H9 (cell line): ENCODE measurements at regions not wholly inside any gene's neighbourhood (a gene's known extent, or its start where the extent isn't known, plus 50 kb on each side); places are given as distances from the start of the nearest gene placed in this dataset.

ENCODE experiments used
- DNase-seq: peaks from one replicate; pipeline ENCODE4 v3.0.0-alpha.2; 2017
- H2AFZ ChIP-seq: one replicate; pipeline ENCODE4 v1.6.1; 2013; ENCODE audit warnings: mild to moderate bottlenecking, low read length, control low read depth, moderate library complexity
- H2AK5ac ChIP-seq: 2 replicates; pipeline ENCODE4 v1.6.1; 2013; ENCODE audit warnings: low read length, control low read depth, mixed read lengths; ENCODE audit not compliant: insufficient read length
- H2BK120ac ChIP-seq: one replicate; pipeline ENCODE4 v1.6.1; 2013; ENCODE audit warnings: low read depth, mild to moderate bottlenecking, low read length, control low read depth, inconsistent platforms; ENCODE audit not compliant: poor library complexity, severe bottlenecking
- H2BK12ac ChIP-seq: 2 replicates; pipeline ENCODE4 v1.6.1; 2013; ENCODE audit warnings: low read length, control low read depth, mixed read lengths, low read depth; ENCODE audit not compliant: insufficient read length
- H2BK15ac ChIP-seq: 2 replicates; pipeline ENCODE4 v1.6.1; 2013; ENCODE audit warnings: low read depth, low read length, control low read depth
- H2BK20ac ChIP-seq: one replicate; pipeline ENCODE4 v1.6.1; 2013; ENCODE audit warnings: low read depth, mild to moderate bottlenecking, low read length, control low read depth, inconsistent platforms; ENCODE audit not compliant: poor library complexity, severe bottlenecking
- H2BK5ac ChIP-seq: 2 replicates; pipeline ENCODE4 v1.6.1; 2013; ENCODE audit warnings: low read length, control low read depth, mixed read lengths; ENCODE audit not compliant: insufficient read length
- H3K14ac ChIP-seq: 2 replicates; pipeline ENCODE4 v1.6.1; 2013; ENCODE audit warnings: low read length, control low read depth; ENCODE audit not compliant: insufficient read depth
- H3K18ac ChIP-seq: 2 replicates; pipeline ENCODE4 v1.6.1; 2013; ENCODE audit warnings: low read depth, mild to moderate bottlenecking, mixed read lengths, low read length, control low read depth; ENCODE audit not compliant: insufficient read length
- H3K23ac ChIP-seq: 2 replicates; pipeline ENCODE4 v1.6.1; 2013; ENCODE audit warnings: low read length, control low read depth, mixed read lengths, low read depth; ENCODE audit not compliant: insufficient read length
- H3K23me2 ChIP-seq: 2 replicates; pipeline ENCODE4 v1.6.1; 2013; ENCODE audit warnings: low read depth, mild to moderate bottlenecking, mixed read lengths, low read length, control low read depth; ENCODE audit not compliant: insufficient read length, poor library complexity, severe bottlenecking
- H3K27ac ChIP-seq: 2 replicates; pipeline ENCODE4 v1.5.1; 2013; ENCODE audit warnings: low read length, control low read depth, mixed read lengths, low read depth; ENCODE audit not compliant: insufficient read length
- H3K27me3 ChIP-seq: 2 replicates; pipeline ENCODE4 v1.6.1; 2013; ENCODE audit warnings: low read length, control low read depth, inconsistent platforms; ENCODE audit not compliant: insufficient read depth
- H3K4ac ChIP-seq: 2 replicates; pipeline ENCODE4 v1.6.1; 2013; ENCODE audit warnings: low read depth, mild to moderate bottlenecking, control low read depth, inconsistent platforms, low read length, moderate library complexity
- H3K4me1 ChIP-seq: 2 replicates; pipeline ENCODE4 v1.6.1; 2013; ENCODE audit warnings: low read length, control low read depth, inconsistent platforms; ENCODE audit not compliant: insufficient read depth
- H3K4me2 ChIP-seq: 2 replicates; pipeline ENCODE4 v1.6.1; 2013; ENCODE audit warnings: low read length, control low read depth, mixed read lengths; ENCODE audit not compliant: insufficient read length, insufficient read depth
- H3K56ac ChIP-seq: 2 replicates; pipeline ENCODE4 v1.6.1; 2013; ENCODE audit warnings: low read depth, mild to moderate bottlenecking, mixed read lengths, low read length, control low read depth; ENCODE audit not compliant: insufficient read length
- H3K79me1 ChIP-seq: 2 replicates; pipeline ENCODE4 v1.6.1; 2013; ENCODE audit warnings: low read depth, mild to moderate bottlenecking, moderate library complexity, low read length, control low read depth, inconsistent platforms; ENCODE audit not compliant: insufficient read depth, poor library complexity, severe bottlenecking
- H3K79me2 ChIP-seq: 2 replicates; pipeline ENCODE4 v1.6.1; 2013; ENCODE audit warnings: low read length, control low read depth, inconsistent platforms; ENCODE audit not compliant: insufficient read depth
- H3K9ac ChIP-seq: 2 replicates; pipeline ENCODE4 v1.6.1; 2013; ENCODE audit warnings: low read length, control low read depth, mixed read lengths; ENCODE audit not compliant: insufficient read length; ENCODE audit errors: extremely low read depth
- H3K9me3 ChIP-seq: one replicate; pipeline ENCODE4 v1.6.1; 2013; ENCODE audit warnings: low read depth, low read length, inconsistent platforms; ENCODE audit not compliant: control insufficient read depth
- H3T11ph ChIP-seq: one replicate; pipeline ENCODE4 v1.6.1; 2013; ENCODE audit warnings: mild to moderate bottlenecking, low read length, control low read depth, inconsistent platforms
- H4K20me1 ChIP-seq: one replicate; pipeline ENCODE4 v1.6.1; 2013; ENCODE audit not compliant: control insufficient read depth, insufficient read length, insufficient read depth
- H4K5ac ChIP-seq: 2 replicates; pipeline ENCODE4 v1.6.1; 2013; ENCODE audit warnings: low read depth, mild to moderate bottlenecking, mixed read lengths, low read length, control low read depth; ENCODE audit not compliant: insufficient read length
- H4K8ac ChIP-seq: replicated peaks from 2 replicates; pipeline ENCODE4 v1.6.1; 2013; ENCODE audit warnings: low read length, control low read depth, mixed read lengths, low read depth; ENCODE audit not compliant: insufficient read length
- H4K91ac ChIP-seq: 2 replicates; pipeline ENCODE4 v1.6.1; 2013; ENCODE audit warnings: low read depth, mild to moderate bottlenecking, moderate library complexity, mixed read lengths, low read length, control low read depth; ENCODE audit not compliant: insufficient read length
- H3K27ac Mint-ChIP-seq, 3 experiments: 2 replicates in 2 of 3; 3 replicates in 1 of 3; pipeline ENCODE4 v1.8.0; 2020 to 2021; ENCODE audit warnings: mixed read lengths in 3 of 3, mild to moderate bottlenecking in 1 of 3, moderate library complexity in 1 of 3
- H3K27me3 Mint-ChIP-seq: 2 replicates; pipeline ENCODE4 v1.8.0; 2021; ENCODE audit warnings: low read depth, mild to moderate bottlenecking, moderate library complexity, mixed read lengths
- H3K36me3 Mint-ChIP-seq, 3 experiments: 2 replicates in 2 of 3; 3 replicates in 1 of 3; pipeline ENCODE4 v1.8.0; 2020 to 2021; ENCODE audit warnings: low read depth in 3 of 3, mixed read lengths in 3 of 3; ENCODE audit not compliant: insufficient read depth in 1 of 3
- H3K4me1 Mint-ChIP-seq, 2 experiments: 2 replicates each; pipeline ENCODE4 v1.8.0; 2020; ENCODE audit warnings: mixed read lengths in 2 of 2
- H3K4me3 Mint-ChIP-seq, 2 experiments: 2 replicates in 1 of 2; 3 replicates in 1 of 2; pipeline ENCODE4 v1.8.0; 2020 to 2021; ENCODE audit warnings: mild to moderate bottlenecking in 2 of 2, mixed read lengths in 2 of 2, moderate library complexity in 1 of 2
- H3K9me3 Mint-ChIP-seq, 2 experiments: 2 replicates in 1 of 2; 3 replicates in 1 of 2; pipeline ENCODE4 v1.8.0; 2020; ENCODE audit warnings: mild to moderate bottlenecking in 2 of 2, mixed read lengths in 2 of 2, moderate library complexity in 1 of 2
- CTCF ChIP-seq: fragments of 200-600 bp; sonication (generic); conservative IDR thresholded peaks from 3 replicates; pipeline ENCODE4 v1.8.0; 2021; ENCODE audit warnings: antibody characterized with exemption, mild to moderate bottlenecking
- WGBS: extraction: QIAGEN DNeasy Blood & Tissue Kit; methylation state at CpG from one replicate; pipeline ENCODE4 v1.1.7; 2013; ENCODE audit warnings: missing lambda C conversion rate, low lambda C conversion rate, mixed read lengths; ENCODE audit not compliant: insufficient read length; ENCODE audit errors: extremely low coverage; 5-methylcytosine and 5-hydroxymethylcytosine counted together

GRCh38 chr9:7606591-7606990 is 193.0 kb downstream of the DMAC1 start:
- Mint-ChIP-seq H3K4me1 (no peaks in the 10 kb centered on the region), H3K27ac (no peak overlapping the region), H3K36me3 (no peaks in the 10 kb centered on the region), H3K27me3 (no peaks in the 10 kb centered on the region; the same call in 1 of the 2 replicates), H3K4me3 (no peak overlapping the region), H3K9me3 (no peaks in the 10 kb centered on the region)
- TF ChIP-seq CTCF: no peak
- Histone ChIP-seq H4K20me1 (no peaks in the 10 kb centered on the region), H4K91ac (no peak overlapping the region), H2AFZ (no peak overlapping the region), H2BK15ac (no peak overlapping the region), H2BK20ac (no peak overlapping the region), H2BK5ac (no peak overlapping the region), H3T11ph (no peak overlapping the region), H4K8ac (no peak overlapping the region), H3K27me3 (no peaks in the 10 kb centered on the region), H3K23ac (no peak overlapping the region), H3K4me1 (no peaks in the 10 kb centered on the region), H3K4ac (no peak overlapping the region), H3K14ac (no peak overlapping the region), H3K79me1 (no peaks in the 10 kb centered on the region), H3K79me2 (no peaks in the 10 kb centered on the region), H3K23me2 (no peaks in the 10 kb centered on the region), H4K5ac (no peak overlapping the region), H3K9ac (no peak overlapping the region), H2BK120ac (no peak overlapping the region), H3K18ac (no peak overlapping the region), H2BK12ac (no peak overlapping the region), H3K56ac (no peak overlapping the region), H2AK5ac (no peak overlapping the region), H3K27ac (no peak overlapping the region), H3K4me2 (no peak overlapping the region), H3K9me3 (no peaks in the 10 kb centered on the region)
- DNase-seq: no peak
- WGBS: no CpG with 5 or more reads among the region's 1 CpG
